Activated CD8-positive, alpha-beta memory T cell treated with anti-CD3 and anti-CD28 coated beads for 36 hours (primary cell): ENCODE measurements at regions not wholly inside any gene's neighbourhood (a gene's known extent, or its start where the extent isn't known, plus 50 kb on each side); places are given as distances from the start of the nearest gene placed in this dataset.

Experiments used
- CTCF ChIA-PET: fragments of 350-600 bp; sonication (Branson Sonifier 250); formaldehyde crosslinking; loops from one replicate; lab custom pipeline; 2021; ENCODE audit warnings: antibody characterized with exemption; lab: Charles Lee
- POLR2A ChIA-PET: fragments of 350-600 bp; sonication (Branson Sonifier 250); formaldehyde crosslinking; loops from one replicate; lab custom pipeline; 2021; ENCODE audit warnings: antibody characterized with exemption; lab: Charles Lee

GRCh38 chr11:69883292-69884255 is 64.4 kb upstream of the FGF3 start:
- ChIA-PET CTCF (interaction anchor here (0.6 kb wide), 1 partner anchor 974 kb away, joined by 5 read pairs; no protein-coding TSS in a partner anchor), POLR2A (no interaction called here)

GRCh38 chr11:69884286-69884685 is 65.1 kb upstream of the FGF3 start:
- POLR2A ChIA-PET: no interaction called here
- CTCF ChIA-PET: no interaction called here

GRCh38 chr11:69884751-69885150 is 65.5 kb upstream of the FGF3 start:
- CTCF ChIA-PET: no interaction called here

DNA sequence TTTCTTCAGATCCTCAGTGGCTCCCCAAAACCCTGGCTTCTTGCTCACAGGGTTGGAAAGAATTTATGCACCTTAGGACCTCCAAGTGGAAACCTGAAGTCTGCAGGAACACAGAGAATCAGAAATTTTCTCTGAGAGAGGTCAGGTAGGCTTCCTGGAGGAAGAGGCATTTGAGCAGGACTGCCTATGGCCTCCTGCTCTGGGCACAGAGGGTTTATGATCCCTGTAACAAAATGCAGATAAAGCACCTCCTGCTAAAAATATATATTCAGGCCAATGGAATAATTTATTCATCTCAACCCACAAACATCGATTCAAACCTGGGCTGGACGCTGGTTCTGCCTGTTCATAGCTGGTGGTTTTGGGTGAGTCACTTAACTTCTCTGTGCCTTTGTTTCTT is 68.1 kb upstream of the FGF3 start:
- CTCF ChIA-PET: interaction anchor here (0.7 to 1.2 kb wide), 2 partner anchors 109 to 1565 kb away, joined by 3 to 4 read pairs; no protein-coding TSS in a partner anchor
- POLR2A ChIA-PET: no interaction called here

More at GRCh38 chr11:69884751-69885150, 65.5 kb upstream of the FGF3 start:
- POLR2A ChIA-PET: no interaction called here

GRCh38 chr11:69887841-69888427 is 68.7 kb upstream of the FGF3 start:
- ChIA-PET CTCF (interaction anchor here (1.1 to 1.2 kb wide), 2 partner anchors 110 to 201 kb away, joined by 3 to 4 read pairs; no protein-coding TSS in a partner anchor), POLR2A (no interaction called here)

DNA sequence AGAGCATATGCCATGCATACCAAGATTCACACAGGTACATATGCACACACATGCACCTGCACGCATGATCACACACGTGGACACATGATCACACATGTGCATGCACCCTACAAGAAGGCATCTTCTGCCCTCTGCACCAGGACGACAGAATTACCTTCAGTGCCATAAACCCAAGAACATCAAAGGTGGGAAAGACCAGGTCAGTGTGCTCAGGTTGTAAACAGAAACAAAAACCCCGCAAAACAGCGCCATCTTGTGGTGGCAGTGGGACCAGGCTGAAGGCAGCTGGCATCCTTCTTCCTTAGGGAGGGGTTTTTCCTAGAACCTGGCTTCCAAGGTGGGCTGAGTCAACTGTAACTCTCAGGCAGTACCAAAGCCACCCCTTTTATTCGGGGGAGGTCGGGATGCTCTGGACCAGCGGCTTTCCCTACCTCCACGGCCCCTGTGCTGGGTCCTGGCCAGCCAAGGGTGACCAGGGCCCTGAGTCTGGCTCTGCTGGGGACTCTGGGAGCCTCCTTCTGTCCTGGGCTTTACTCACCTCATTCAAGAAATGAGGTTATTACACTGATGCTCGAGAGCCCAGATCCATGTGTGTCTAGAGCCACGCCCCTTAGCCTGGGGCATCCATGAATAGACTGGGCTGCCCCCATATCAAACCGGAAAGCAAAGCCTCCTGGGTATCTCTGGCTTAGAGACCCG is 69.4 kb upstream of the FGF3 start:
- CTCF ChIA-PET: interaction anchor here (1.1 to 1.5 kb wide), 2 partner anchors 13 to 202 kb away, joined by 4 read pairs; no protein-coding TSS in a partner anchor
- POLR2A ChIA-PET: no interaction called here

- ChIA-PET POLR2A (no interaction called here), CTCF (interaction anchor here (0.5 to 1.5 kb wide), 3 partner anchors 12 to 203 kb away, joined by 3 to 4 read pairs (median 4); no protein-coding TSS in a partner anchor)
Observed at GRCh38 chr11:69889400-69890318, 70.4 kb upstream of the FGF3 start.

GRCh38 chr11:69890476-69890875 is 71.3 kb upstream of the FGF3 start:
- CTCF ChIA-PET: interaction anchor here (0.5 kb wide), 1 partner anchor 204 kb away, joined by 3 read pairs; no protein-coding TSS in a partner anchor

DNA sequence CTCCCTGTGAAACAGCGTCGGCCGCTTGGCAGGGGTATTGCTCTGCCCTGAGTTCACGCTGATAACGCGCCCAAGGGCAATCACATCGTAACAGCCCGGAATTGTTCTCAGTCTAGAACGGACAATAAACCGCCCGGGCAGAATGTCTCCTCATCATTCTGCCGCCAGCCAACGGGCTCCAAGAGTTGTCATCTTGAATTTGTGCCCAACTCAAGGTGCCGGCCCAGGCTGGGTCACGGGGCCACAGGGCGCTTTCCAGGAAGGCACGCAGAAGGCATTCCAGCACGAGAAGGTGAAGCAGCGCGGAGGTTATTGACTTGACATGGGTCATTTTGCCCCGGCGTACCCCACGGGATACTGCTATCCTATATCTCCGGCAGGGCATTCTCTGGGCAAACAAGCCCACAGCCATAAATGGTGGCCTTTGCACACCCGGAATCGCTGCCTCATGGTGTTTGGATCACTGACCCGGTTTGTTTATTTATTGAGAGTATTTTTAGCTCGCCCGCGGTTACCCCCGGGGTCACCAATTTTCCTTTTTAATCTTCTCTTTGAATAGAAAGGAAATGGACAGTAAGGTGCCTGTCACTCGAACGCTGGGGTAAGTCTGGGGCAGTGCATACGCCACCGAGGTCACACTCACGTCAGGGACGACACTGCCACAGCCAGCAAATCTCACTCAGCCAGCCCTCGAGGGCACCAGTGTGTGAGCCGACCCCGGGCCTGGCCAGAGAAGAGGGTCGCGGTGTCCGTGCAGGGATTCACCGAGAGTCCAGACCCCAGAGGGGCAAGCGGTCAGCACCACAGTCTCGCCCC is 72.4 kb upstream of the FGF3 start:
- POLR2A ChIA-PET: no interaction called here
- CTCF ChIA-PET: interaction anchor here (0.6 kb wide), 2 partner anchors 305 to 1335 kb away, joined by 3 read pairs; no protein-coding TSS in a partner anchor

More at GRCh38 chr11:69890476-69890875, 71.3 kb upstream of the FGF3 start:
- POLR2A ChIA-PET: no interaction called here

DNA sequence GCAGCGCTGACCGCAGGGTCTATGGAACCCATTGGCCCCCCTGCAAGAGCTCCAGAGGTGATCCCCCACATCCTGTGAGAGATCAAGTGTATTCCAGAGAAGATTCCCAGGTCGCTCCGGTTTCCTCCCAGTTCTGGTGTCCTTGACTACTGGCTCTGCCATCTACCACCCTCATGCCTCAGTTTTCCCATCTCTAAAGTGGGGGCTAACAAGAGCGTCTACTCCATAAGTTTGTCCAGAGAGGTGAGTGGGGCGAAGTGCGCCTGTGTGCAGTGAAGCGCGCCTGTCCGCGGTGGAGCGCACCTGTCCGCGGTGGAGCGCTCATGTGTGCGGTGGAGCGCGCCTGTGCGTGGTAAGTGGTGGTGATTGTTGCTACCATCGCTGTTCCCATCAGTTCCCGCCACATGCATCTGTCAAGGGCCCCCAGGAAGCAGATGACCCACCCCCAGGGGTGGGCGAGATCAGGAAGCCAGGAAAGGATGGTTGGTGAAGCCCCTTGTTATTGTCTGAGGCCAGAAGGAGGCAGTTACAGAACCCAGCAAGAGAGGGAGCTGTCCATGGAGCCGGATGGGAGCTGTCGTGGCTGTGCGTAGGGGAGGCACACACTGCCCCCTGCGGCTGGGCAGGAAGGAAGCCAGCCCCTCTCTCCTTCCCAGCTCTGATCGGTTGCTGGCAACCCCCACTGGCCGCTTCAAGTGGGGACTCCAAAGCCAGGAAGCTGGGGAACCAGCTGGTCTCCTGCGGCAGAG is 73.2 kb upstream of the FGF3 start:
- ChIA-PET POLR2A (no interaction called here), CTCF (no interaction called here)

DNA sequence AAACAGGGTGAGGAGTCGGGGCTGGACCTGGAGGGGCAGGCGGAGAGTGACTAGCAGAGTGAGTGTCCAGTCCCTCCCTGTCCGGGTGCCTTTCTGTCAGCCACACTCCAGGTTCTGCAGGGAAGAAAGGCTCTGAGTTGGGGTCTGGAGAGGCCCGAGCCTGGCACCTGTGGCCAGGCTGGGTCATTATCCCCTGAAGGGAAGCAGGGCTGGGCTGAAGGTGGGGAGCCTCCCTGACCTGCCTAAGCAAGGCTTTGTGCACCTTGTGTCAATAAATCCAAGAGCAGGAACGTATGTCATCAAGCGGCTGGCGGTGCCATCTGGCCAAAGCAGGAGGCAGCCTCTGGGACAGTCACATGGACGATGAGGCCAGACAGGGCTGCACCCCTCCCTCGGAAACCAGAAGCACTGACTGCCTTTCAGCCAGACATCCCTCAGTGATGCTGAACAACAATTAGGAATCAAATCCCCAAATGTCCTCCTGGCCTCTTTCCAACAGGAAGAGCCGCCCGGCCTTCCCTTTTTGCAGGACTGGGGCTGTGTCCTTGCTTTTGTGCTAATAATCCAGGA is 73.9 kb upstream of the FGF3 start:
- ChIA-PET CTCF (no interaction called here), POLR2A (no interaction called here)

DNA sequence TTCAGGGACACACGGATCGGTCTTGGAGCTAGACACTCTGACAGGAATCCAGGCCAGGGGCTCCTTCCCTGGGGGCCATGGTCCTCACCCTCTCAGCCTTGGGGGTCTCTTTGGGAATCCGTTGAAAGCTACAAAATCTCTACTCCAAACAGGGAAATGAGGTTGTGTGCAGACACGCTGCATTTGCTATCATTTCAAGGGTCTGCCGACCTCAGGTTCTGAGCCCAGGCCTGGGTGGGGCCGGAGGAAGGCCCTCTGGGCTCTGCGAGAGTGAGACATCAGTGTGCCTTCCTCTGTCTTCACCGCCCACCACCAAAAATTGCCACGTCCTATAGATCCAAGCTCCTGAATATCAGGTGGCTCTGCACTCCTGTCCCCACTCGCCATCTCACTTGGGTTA is 74.4 kb upstream of the FGF3 start:
- ChIA-PET POLR2A (no interaction called here), CTCF (no interaction called here)

DNA sequence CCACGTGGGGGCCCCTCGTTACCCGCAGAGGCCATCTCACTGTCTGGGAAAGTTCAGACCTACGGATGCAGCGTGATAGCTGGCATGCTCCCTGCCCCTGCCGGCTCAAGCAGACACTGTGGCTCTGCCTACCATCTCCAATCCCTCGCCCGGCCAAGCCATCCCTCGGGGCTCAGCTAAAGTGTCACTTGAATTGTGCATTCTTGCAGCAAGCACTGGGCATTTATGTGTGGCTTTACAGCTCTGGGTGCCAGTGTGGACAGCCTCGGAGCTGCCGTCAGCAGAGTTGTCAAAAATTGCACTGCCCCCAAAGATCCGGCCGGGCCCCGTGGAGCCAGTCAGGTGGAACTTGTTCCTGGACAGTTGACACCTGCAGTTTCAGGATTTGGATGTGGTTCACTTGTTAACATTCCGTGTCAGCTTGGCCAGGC is 75.0 kb upstream of the FGF3 start:
- POLR2A ChIA-PET: no interaction called here
- CTCF ChIA-PET: no interaction called here

- ChIA-PET CTCF (no interaction called here), POLR2A (no interaction called here)
Observed at GRCh38 chr11:69894648-69895047, 75.4 kb upstream of the FGF3 start.

GRCh38 chr11:69896250-69896649 is 77.0 kb upstream of the FGF3 start:
- ChIA-PET POLR2A (no interaction called here), CTCF (no interaction called here)

GRCh38 chr11:69898123-69898522 is 78.9 kb upstream of the FGF3 start:
- ChIA-PET CTCF (no interaction called here), POLR2A (no interaction called here)
